Large intestine (tissue), 3 donors: ENCODE measurements at regions not wholly inside any gene's neighbourhood (a gene's known extent, or its start where the extent isn't known, plus 50 kb on each side); places are given as distances from the start of the nearest gene placed in this dataset.
"Not testable (repeated sequence)": the region's sequence is repeated elsewhere in the genome, so short reads cannot be mapped to it uniquely, and the experiment has no call there.

Source experiments
- DNase-seq, 2 donors: peaks; one replicate each; pipeline versions ENCODE4 v3.0.0 to v3.0.0-alpha.2; 2013
- H3K27ac ChIP-seq: one replicate; pipeline ENCODE4 v1.5.1; 2013; ENCODE audit warnings: low read length
- H3K27me3 ChIP-seq: 2 replicates; pipeline ENCODE4 v1.6.1; 2013; ENCODE audit warnings: low read length; ENCODE audit not compliant: control insufficient read depth, insufficient read depth
- H3K36me3 ChIP-seq: 2 replicates; pipeline ENCODE4 v1.6.1; 2013; ENCODE audit warnings: low read length; ENCODE audit not compliant: control insufficient read depth, insufficient read depth
- H3K4me1 ChIP-seq: one replicate; pipeline ENCODE4 v1.6.1; 2013; ENCODE audit warnings: low read length; ENCODE audit not compliant: control insufficient read depth, insufficient read depth
- H3K4me3 ChIP-seq: one replicate; pipeline ENCODE4 v1.5.1; 2013; ENCODE audit warnings: low read length
- H3K9me3 ChIP-seq: one replicate; pipeline ENCODE4 v1.6.1; 2013; ENCODE audit warnings: mild to moderate bottlenecking, low read depth, low read length, moderate library complexity; ENCODE audit not compliant: control insufficient read depth
- whole genome bisulfite sequencing: methylation state at CpG from one replicate; pipeline ENCODE4 v1.1.5; 2013; ENCODE audit warnings: low lambda C conversion rate; ENCODE audit not compliant: insufficient coverage; 5-methylcytosine and 5-hydroxymethylcytosine counted together

DNA sequence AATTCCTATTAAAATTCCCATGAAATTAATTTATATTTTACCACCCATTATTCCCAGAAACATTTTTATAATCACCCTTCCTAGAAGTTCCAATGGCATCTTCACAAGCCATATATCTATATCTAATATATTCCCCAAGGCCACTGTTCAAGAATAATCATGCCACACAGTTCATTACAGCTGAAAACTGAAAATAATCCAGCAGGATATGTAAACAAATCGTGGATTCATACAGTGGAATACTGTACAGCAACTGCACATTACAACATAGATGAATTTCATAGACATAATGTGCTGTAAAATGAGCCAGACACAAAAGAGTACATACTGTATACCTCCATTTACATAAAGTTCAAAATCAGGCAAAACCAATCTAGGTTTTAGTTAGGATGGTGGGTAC is 63.9 kb upstream of the SERPINE2 start:
- no peak for DNase-seq
- WGBS: no CpG with 5 or more reads among the region's 1 CpG
- H3K9me3 ChIP-seq: no peaks in the 10 kb centered on the region
- no peaks in the 10 kb centered on the region for H3K36me3 ChIP-seq
- H3K4me1 ChIP-seq: no peaks in the 10 kb centered on the region
- no peak overlapping the region for H3K27ac ChIP-seq
- H3K27me3 ChIP-seq: no peaks in the 10 kb centered on the region
- H3K4me3 ChIP-seq: no peak overlapping the region

GRCh38 chr2:224101820-224102630 is 62.9 kb upstream of the SERPINE2 start:
- no peaks in the 10 kb centered on the region for H3K9me3 ChIP-seq
- 60% methylated on average over 2 of the region's 4 CpGs for WGBS
- H3K27ac ChIP-seq: no peak overlapping the region
- H3K36me3 ChIP-seq: no peaks in the 10 kb centered on the region
- H3K27me3 ChIP-seq: no peaks in the 10 kb centered on the region
- H3K4me1 ChIP-seq: no peaks in the 10 kb centered on the region
- no peak overlapping the region for H3K4me3 ChIP-seq
- DNase-seq: no peak

GRCh38 chr2:224099861-224100643 is 61.0 kb upstream of the SERPINE2 start:
- Histone ChIP-seq H3K36me3 (no peaks in the 10 kb centered on the region), H3K9me3 (no peaks in the 10 kb centered on the region), H3K27me3 (no peaks in the 10 kb centered on the region), H3K4me1 (no peaks in the 10 kb centered on the region), H3K27ac (no peak overlapping the region), H3K4me3 (no peak overlapping the region)
- no peak for DNase-seq
- no CpG with 5 or more reads among the region's 4 CpGs for WGBS

DNA sequence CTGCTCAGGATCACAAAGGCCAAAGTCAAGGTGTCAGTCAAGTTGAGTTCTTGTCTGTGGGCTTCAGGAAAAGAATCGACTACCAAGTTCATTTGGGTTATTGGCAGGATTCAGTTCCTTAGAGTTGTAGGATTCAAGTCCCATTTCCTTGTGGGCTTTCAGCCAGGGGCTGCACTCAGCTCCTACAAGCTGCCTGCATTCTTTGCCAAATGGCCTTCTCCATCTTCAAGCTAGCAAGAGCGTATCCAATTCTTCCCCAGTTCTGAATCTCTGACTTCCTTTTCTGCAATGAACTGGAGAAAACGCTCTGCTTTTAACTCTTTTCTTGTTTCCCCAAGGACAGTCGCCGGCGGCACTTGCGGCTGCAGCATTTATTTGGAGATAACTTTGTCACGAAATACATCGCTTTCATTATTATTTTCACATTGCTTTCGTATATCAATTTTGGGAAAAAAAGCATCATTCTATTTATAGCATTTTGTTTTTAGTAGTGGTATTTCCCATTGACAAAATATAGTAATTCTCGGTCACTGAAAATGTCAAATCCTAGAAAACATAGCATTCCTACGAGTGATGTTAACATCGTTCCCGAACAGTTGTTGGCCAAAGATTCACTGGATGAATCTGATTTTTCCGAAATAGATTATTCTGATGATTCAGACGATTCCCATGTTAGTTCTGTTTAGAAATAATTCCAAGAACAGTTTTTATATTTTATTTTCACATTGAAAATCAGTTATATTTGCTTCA is 59.6 kb upstream of the SERPINE2 start:
- Histone ChIP-seq H3K4me3 (no peak overlapping the region), H3K36me3 (no peaks in the 10 kb centered on the region), H3K4me1 (no peaks in the 10 kb centered on the region), H3K27ac (no peak overlapping the region), H3K27me3 (no peaks in the 10 kb centered on the region), H3K9me3 (no peaks in the 10 kb centered on the region)
- WGBS: 94% methylated on average over 10 of the region's 16 CpGs
- DNase-seq: no peak

DNA sequence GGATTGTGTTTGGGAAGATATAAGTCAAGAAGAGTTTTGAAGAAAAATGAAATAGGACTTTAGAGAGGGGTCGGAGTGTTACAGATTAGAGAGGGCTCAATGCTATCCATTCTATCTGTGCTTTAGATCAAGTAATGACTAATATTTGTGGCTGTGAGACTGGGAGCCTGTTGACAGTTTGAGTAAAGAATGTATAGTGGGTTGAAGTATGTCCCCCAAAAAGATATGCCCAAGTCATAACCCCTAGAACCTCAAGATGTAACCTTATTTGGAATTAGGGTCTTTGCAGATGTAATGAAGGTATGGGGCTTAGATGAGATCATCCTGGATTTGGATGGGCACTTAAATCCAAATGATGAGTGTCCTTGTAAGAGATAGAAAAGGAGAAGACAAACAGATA is 55.3 kb upstream of the SERPINE2 start:
- Histone ChIP-seq H3K36me3 (no peaks in the 10 kb centered on the region), H3K9me3 (no peaks in the 10 kb centered on the region), H3K4me1 (no peaks in the 10 kb centered on the region), H3K27ac (no peak overlapping the region), H3K27me3 (no peaks in the 10 kb centered on the region), H3K4me3 (no peak overlapping the region)
- no peak for DNase-seq
- 100% methylated on average over 1 of the region's 1 CpG for WGBS

DNA sequence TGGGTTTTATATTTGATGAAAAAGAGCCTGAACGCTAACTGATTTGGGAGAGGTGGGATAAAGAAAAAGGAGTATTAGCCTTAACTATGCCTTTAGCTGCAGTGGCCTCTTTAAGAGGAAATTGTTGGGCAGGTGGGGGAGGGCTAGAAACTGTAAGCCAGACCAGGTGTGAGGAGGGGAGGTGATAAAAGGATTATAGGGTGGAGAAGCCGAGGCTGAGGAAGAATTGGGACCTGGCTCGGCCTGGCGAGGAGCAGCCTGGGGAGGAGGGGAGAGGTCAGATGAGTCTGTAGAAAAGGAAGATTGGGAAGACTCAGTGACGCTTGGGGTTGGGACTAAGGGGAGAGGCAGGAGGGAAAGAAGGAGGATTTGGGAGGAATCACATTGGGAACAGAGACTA is 52.6 kb upstream of the SERPINE2 start:
- H3K4me1 ChIP-seq, H3K27me3 ChIP-seq, H3K27ac ChIP-seq, DNase-seq, H3K9me3 ChIP-seq, H3K4me3 ChIP-seq, H3K36me3 ChIP-seq: not testable (repeated sequence)
- WGBS: 40% methylated on average over 1 of the region's 5 CpGs

DNA sequence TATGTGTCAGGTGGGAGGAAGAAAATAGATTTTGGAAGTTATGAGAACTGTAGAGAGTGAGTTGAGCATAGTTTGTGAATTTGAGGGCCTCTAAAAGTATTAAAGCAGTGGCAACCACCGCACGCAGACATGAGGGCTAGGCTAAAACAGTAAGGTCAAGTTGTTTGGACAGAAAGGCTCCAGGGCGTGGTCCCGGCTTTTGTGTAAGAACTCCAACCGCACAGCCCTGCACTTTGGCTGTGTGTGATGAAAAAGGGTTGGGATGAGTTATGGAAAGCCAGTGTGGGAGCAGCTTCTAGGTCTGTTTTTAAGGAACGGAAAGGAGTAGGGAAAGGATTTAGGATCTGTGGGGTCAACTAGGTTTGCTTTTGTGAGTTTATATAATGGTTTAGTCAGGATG is 50.5 kb upstream of the SERPINE2 start:
- H3K4me3 ChIP-seq, DNase-seq, H3K27ac ChIP-seq, H3K36me3 ChIP-seq, H3K27me3 ChIP-seq, H3K9me3 ChIP-seq, H3K4me1 ChIP-seq: not testable (repeated sequence)
- 100% methylated on average over 2 of the region's 6 CpGs for WGBS
